ENCODE measurements at regions not wholly inside any gene's neighbourhood (a gene's known extent, or its start where the extent isn't known, plus 50 kb on each side); places are given as distances from the start of the nearest gene placed in this dataset.

DNA sequence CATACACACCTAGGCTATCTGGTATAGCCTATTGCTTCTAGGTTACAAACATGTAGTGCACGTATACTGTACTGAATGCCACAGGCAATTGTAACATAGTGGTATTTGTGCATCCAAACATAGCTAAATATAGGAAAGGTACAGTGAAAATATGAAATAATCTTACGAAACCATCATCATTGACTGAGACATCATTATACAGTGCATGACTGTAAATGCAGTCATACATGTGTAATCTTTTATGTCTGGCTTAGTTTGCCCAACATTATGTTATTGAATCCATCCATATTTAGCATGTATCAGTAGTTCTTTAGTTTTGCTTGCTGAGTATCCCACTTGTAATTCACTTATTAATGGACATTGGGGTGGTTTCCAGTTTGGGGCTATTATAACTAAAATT lies 124.9 kb downstream of the CYLD start:
- TF ChIP-seq KDM1A (IDR thresholded peaks at IDR 0.05; ENCODE audit: borderline replicate concordance, low read length) (no peak), USF2 (IDR thresholded peaks at IDR 0.05; ENCODE audit: low read length) (no peak), BACH1 (IDR thresholded peaks at IDR 0.05; ENCODE audit: low read length) (no peak), ATF3 (IDR thresholded peaks at IDR 0.05; ENCODE audit: insufficient read depth, low read depth, low read length) (no peak), SUZ12 (IDR thresholded peaks at IDR 0.05; ENCODE audit: low read length) (no peak), POLR2A (IDR thresholded peaks at IDR 0.05; ENCODE audit: control extremely low read depth in 1 of 2, low read depth in 2 of 2, low read length in 2 of 2) (no peak), RXRA (IDR thresholded peaks at IDR 0.05; ENCODE audit: insufficient read depth, low read depth, low read length) (no peak)
- Histone ChIP-seq H4K20me1 (replicated peaks in 1 of 2; ENCODE audit: control insufficient read depth in 1 of 2, insufficient read depth in 2 of 2, low read length in 2 of 2) (no peaks in the 10 kb centered on the region), H3K4me2 (ENCODE audit: insufficient read depth in 1 of 2, low read depth in 2 of 2, low read length in 2 of 2) (no peak overlapping the region), H3K23ac (ENCODE audit: insufficient read length) (no peak overlapping the region), H3K27me3 (replicated peaks in 1 of 4; ENCODE audit: control insufficient read depth in 3 of 4, extremely low read depth in 1 of 4, insufficient read depth in 3 of 4, low read length in 3 of 4) (no peaks in the 10 kb centered on the region), H2BK5ac (ENCODE audit: low read depth, low read length) (no peak overlapping the region), H3K4ac (replicated peaks; ENCODE audit: insufficient read length, low read depth, low read length) (no peak overlapping the region), H3K18ac (ENCODE audit: extremely low read depth, low read length) (no peak overlapping the region), H4K8ac (ENCODE audit: extremely low read depth, insufficient read depth, low read length) (no peak overlapping the region), H2AK5ac (ENCODE audit: low read depth, low read length) (no peak overlapping the region), H3K36me3 (ENCODE audit: control insufficient read depth in 2 of 4, insufficient read depth in 4 of 4, low read length in 3 of 4) (no peaks in the 10 kb centered on the region), H4K91ac (replicated peaks; ENCODE audit: insufficient read length, low read length) (no peak overlapping the region), H2BK20ac (ENCODE audit: low read length) (no peak overlapping the region), H3K56ac (replicated peaks; ENCODE audit: insufficient read length, low read depth, low read length) (no peak overlapping the region), H3K14ac (ENCODE audit: insufficient read length) (no peak overlapping the region), H3K9me3 (ENCODE audit: insufficient read depth in 2 of 2, low read depth in 1 of 2, low read length in 1 of 2) (no peaks in the 10 kb centered on the region), H3K4me1 (replicated peaks in 1 of 4; ENCODE audit: control insufficient read depth in 3 of 4, insufficient read depth in 4 of 4, low read length in 3 of 4) (no peaks in the 10 kb centered on the region), H2BK12ac (ENCODE audit: low read depth, low read length) (no peak overlapping the region), H3K79me1 (ENCODE audit: low read depth, low read length) (no peaks in the 10 kb centered on the region), H3K9ac (replicated peaks in 1 of 4; ENCODE audit: extremely low read depth in 1 of 4, low read depth in 3 of 4, low read length in 3 of 4) (no peak overlapping the region), H2AFZ (ENCODE audit: low read length) (no peak overlapping the region), H3K79me2 (ENCODE audit: control insufficient read depth in 1 of 2, insufficient read depth in 2 of 2, low read length in 2 of 2) (no peaks in the 10 kb centered on the region), H3K27ac (ENCODE audit: low read depth, low read length) (no peak overlapping the region), H2BK15ac (ENCODE audit: low read length) (no peak overlapping the region), H3K4me3 (ENCODE audit: extremely low read depth in 1 of 4, insufficient read depth in 2 of 4, low read depth in 3 of 4, low read length in 4 of 4) (no peak overlapping the region), H3K23me2 (ENCODE audit: low read depth, low read length) (no peaks in the 10 kb centered on the region), H2BK120ac (replicated peaks; ENCODE audit: low read depth, low read length) (no peak overlapping the region), H4K5ac (ENCODE audit: insufficient read length, low read depth, low read length) (no peak overlapping the region)
- CTCF ChIA-PET (ENCODE audit: partially characterized antibody), result no interaction called here
- WGBS, 2 experiments (ENCODE audit: extremely low coverage in 1 of 2, insufficient coverage in 1 of 2, insufficient read length in 1 of 2, insufficient replicate concordance in 2 of 2, low coverage in 1 of 2, low lambda C conversion rate in 2 of 2, missing lambda C conversion rate in 1 of 2), result 87% methylated on average over 2 of the region's 2 CpGs; no CpG with 5 or more reads in 1 of the 2 experiments
- POLR2A ChIA-PET (ENCODE audit: partially characterized antibody), result no interaction called here
- FAIRE-seq (no peak), DNase-seq (ENCODE audit: low read depth in 1 of 2, low spot score in 2 of 2) (no peak)
